Sigmoid colon (tissue), 4 donors: ENCODE measurements at regions not wholly inside any gene's neighbourhood (a gene's known extent, or its start where the extent isn't known, plus 50 kb on each side); places are given as distances from the start of the nearest gene placed in this dataset.

Experiments used
- POLR2AphosphoS5 ChIP-seq, 4 donors: sonication (generic); formaldehyde crosslinking; IDR thresholded peaks; one replicate each; pipeline ENCODE4 v1.6.1; 2017; ENCODE audit warnings: antibody characterized with exemption in 4 of 4
- TF ChIP-seq, protein P1 (sequence below), 4 experiments: fragments of 450-650 bp in 3 of 4; fragments of 200-600 bp in 1 of 4; IDR thresholded peaks; one replicate each; pipeline ENCODE4 v1.5.1; 2016 to 2019; ENCODE audit warnings: antibody characterized with exemption in 4 of 4, mild to moderate bottlenecking in 3 of 4, moderate library complexity in 2 of 4

DNA sequence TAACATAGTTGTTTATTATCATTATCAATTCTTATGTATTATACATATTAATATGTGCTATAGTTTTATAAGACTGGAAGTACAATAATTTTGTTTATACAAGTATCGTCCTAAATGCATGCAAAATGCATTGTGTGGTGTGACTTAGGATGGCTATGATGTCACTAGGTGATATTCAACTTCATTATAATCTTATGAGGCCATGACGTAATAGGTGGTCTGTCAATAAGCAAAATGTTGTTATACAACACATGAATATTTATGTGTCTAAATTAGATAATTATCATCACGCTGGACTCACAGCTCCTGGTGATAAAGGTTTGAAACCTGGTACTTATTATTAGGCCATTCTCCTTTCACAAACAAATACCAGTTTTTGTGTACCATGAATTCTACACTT lies 104.4 kb upstream of the NYAP2 start:
- no peak for TF ChIP-seq POLR2AphosphoS5 (IDR thresholded peaks at IDR 0.05)
- TF ChIP-seq, protein P1, sequence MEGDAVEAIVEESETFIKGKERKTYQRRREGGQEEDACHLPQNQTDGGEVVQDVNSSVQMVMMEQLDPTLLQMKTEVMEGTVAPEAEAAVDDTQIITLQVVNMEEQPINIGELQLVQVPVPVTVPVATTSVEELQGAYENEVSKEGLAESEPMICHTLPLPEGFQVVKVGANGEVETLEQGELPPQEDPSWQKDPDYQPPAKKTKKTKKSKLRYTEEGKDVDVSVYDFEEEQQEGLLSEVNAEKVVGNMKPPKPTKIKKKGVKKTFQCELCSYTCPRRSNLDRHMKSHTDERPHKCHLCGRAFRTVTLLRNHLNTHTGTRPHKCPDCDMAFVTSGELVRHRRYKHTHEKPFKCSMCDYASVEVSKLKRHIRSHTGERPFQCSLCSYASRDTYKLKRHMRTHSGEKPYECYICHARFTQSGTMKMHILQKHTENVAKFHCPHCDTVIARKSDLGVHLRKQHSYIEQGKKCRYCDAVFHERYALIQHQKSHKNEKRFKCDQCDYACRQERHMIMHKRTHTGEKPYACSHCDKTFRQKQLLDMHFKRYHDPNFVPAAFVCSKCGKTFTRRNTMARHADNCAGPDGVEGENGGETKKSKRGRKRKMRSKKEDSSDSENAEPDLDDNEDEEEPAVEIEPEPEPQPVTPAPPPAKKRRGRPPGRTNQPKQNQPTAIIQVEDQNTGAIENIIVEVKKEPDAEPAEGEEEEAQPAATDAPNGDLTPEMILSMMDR (IDR thresholded peaks at IDR 0.05) = no peak
